H1 (cell line): ENCODE measurements at regions not wholly inside any gene's neighbourhood (a gene's known extent, or its start where the extent isn't known, plus 50 kb on each side); places are given as distances from the start of the nearest gene placed in this dataset.

Source experiments
- CTCF ChIA-PET: fragments of 300-600 bp; sonication (Branson Sonifier 250); formaldehyde crosslinking; loops from one replicate; lab custom pipeline; 2021; ENCODE audit not compliant: partially characterized antibody; lab: Charles Lee
- POLR2A ChIA-PET: fragments of 300-600 bp; sonication (Branson Sonifier 250); formaldehyde crosslinking; loops from one replicate; lab custom pipeline; 2021; ENCODE audit warnings: inconsistent platforms; ENCODE audit not compliant: partially characterized antibody; lab: Charles Lee
- DNase-seq, 2 experiments: peaks; one replicate each; pipeline versions ENCODE4 v3.0.0 to v3.0.0-alpha.2; 2010 to 2022; ENCODE audit warnings: low spot score in 2 of 2, low read depth in 1 of 2, mixed read lengths in 1 of 2
- FAIRE-seq: peaks from 2 replicates; lab custom pipeline; 2011; peaks lifted over from hg19 to GRCh38; lab: Jason Lieb, UNC
- H2AFZ ChIP-seq: 2 replicates; pipeline ENCODE4 v1.8.1; 2012; ENCODE audit warnings: low read length, inconsistent platforms
- H2AK5ac ChIP-seq: 2 replicates; pipeline ENCODE4 v1.6.1; 2013; ENCODE audit warnings: low read depth, low read length
- H2BK120ac ChIP-seq: replicated peaks from 2 replicates; pipeline ENCODE3; 2013; ENCODE audit warnings: low read depth, low read length, inconsistent platforms
- H2BK12ac ChIP-seq: 2 replicates; pipeline ENCODE4 v1.6.1; 2013; ENCODE audit warnings: low read depth, low read length
- H2BK15ac ChIP-seq: 2 replicates; pipeline ENCODE4 v1.6.1; 2013; ENCODE audit warnings: low read length
- H2BK20ac ChIP-seq: 2 replicates; pipeline ENCODE4 v1.6.1; 2013; ENCODE audit warnings: low read length
- H2BK5ac ChIP-seq: 2 replicates; pipeline ENCODE4 v1.6.1; 2013; ENCODE audit warnings: low read depth, low read length
- H3K14ac ChIP-seq: 2 replicates; pipeline ENCODE4 v1.6.1; 2013; ENCODE audit warnings: inconsistent platforms; ENCODE audit not compliant: insufficient read length
- H3K18ac ChIP-seq: 2 replicates; pipeline ENCODE4 v1.6.1; 2013; ENCODE audit warnings: low read length; ENCODE audit errors: extremely low read depth
- H3K23ac ChIP-seq: 2 replicates; pipeline ENCODE4 v1.6.1; 2013; ENCODE audit warnings: inconsistent platforms; ENCODE audit not compliant: insufficient read length
- H3K23me2 ChIP-seq: 2 replicates; pipeline ENCODE4 v1.6.1; 2013; ENCODE audit warnings: low read depth, low read length
- H3K27ac ChIP-seq: 2 replicates; pipeline ENCODE4 v1.6.1; 2011; ENCODE audit warnings: low read depth, low read length, inconsistent platforms
- H3K27me3 ChIP-seq, 4 experiments: replicated peaks in 1 of 4; 1 replicate in 1 of 4; 2 replicates in 3 of 4; pipeline versions ENCODE4 v1.6.1 to v1.8.1; 2011 to 2013; ENCODE audit warnings: low read length in 3 of 4, mild to moderate bottlenecking in 3 of 4, inconsistent platforms in 2 of 4, mixed read lengths in 2 of 4, moderate library complexity in 1 of 4; ENCODE audit not compliant: control insufficient read depth in 3 of 4, insufficient read depth in 3 of 4; ENCODE audit errors: extremely low read depth in 1 of 4
- H3K36me3 ChIP-seq, 4 experiments: 2 replicates each; pipeline versions ENCODE4 v1.6.1 to v1.8.1; 2011 to 2013; ENCODE audit warnings: mild to moderate bottlenecking in 4 of 4, low read length in 3 of 4, moderate library complexity in 2 of 4, control low read depth in 1 of 4, inconsistent platforms in 1 of 4; ENCODE audit not compliant: insufficient read depth in 4 of 4, control insufficient read depth in 2 of 4
- H3K4ac ChIP-seq: replicated peaks from 2 replicates; pipeline ENCODE3; 2013; ENCODE audit warnings: low read length, low read depth, mixed read lengths, inconsistent platforms; ENCODE audit not compliant: insufficient read length
- H3K4me1 ChIP-seq, 4 experiments: replicated peaks in 1 of 4; 1 replicate in 1 of 4; 2 replicates in 3 of 4; pipeline versions ENCODE4 v1.6.1 to v1.8.1; 2011 to 2013; ENCODE audit warnings: low read length in 3 of 4, inconsistent platforms in 2 of 4, mixed read lengths in 1 of 4; ENCODE audit not compliant: insufficient read depth in 4 of 4, control insufficient read depth in 3 of 4
- H3K4me2 ChIP-seq, 2 experiments: 2 replicates each; pipeline versions ENCODE4 v1.6.1 to v1.8.1; 2011 to 2013; ENCODE audit warnings: low read depth in 2 of 2, low read length in 2 of 2, control low read depth in 1 of 2, inconsistent platforms in 1 of 2, mild to moderate bottlenecking in 1 of 2; ENCODE audit not compliant: insufficient read depth in 1 of 2
- H3K4me3 ChIP-seq, 4 experiments: fragments of 200-600, 300-600 bp in 1 of 4; sonication (generic), shearing (Covaris generic), sonication (Bioruptor Twin) in 1 of 4; 2 replicates each; pipeline versions ENCODE4 v1.5.1 to v1.8.1; 2011 to 2016; ENCODE audit warnings: low read length in 4 of 4, low read depth in 3 of 4, control low read depth in 2 of 4, inconsistent platforms in 2 of 4, mild to moderate bottlenecking in 2 of 4, mixed read lengths in 1 of 4, moderate library complexity in 1 of 4; ENCODE audit not compliant: insufficient read depth in 2 of 4; ENCODE audit errors: extremely low read depth in 1 of 4
- H3K56ac ChIP-seq: replicated peaks from 2 replicates; pipeline ENCODE3; 2013; ENCODE audit warnings: low read depth, mild to moderate bottlenecking, mixed read lengths, low read length, inconsistent platforms; ENCODE audit not compliant: insufficient read length
- H3K79me1 ChIP-seq: 2 replicates; pipeline ENCODE4 v1.6.1; 2013; ENCODE audit warnings: low read depth, low read length, control low read depth
- H3K79me2 ChIP-seq, 2 experiments: 2 replicates each; pipeline versions ENCODE4 v1.6.1 to v1.8.1; 2012 to 2013; ENCODE audit warnings: low read length in 2 of 2, mild to moderate bottlenecking in 2 of 2, inconsistent platforms in 1 of 2; ENCODE audit not compliant: insufficient read depth in 2 of 2, control insufficient read depth in 1 of 2
- H3K9ac ChIP-seq, 4 experiments: replicated peaks in 1 of 4; 1 replicate in 1 of 4; 2 replicates in 3 of 4; pipeline versions ENCODE4 v1.6.1 to v1.8.1; 2011 to 2013; ENCODE audit warnings: low read depth in 3 of 4, low read length in 3 of 4, control low read depth in 2 of 4, mild to moderate bottlenecking in 2 of 4, moderate library complexity in 2 of 4, inconsistent platforms in 1 of 4; ENCODE audit errors: extremely low read depth in 1 of 4
- H3K9me3 ChIP-seq, 2 experiments: 2 replicates each; pipeline versions ENCODE4 v1.6.1 to v1.8.1; 2012 to 2013; ENCODE audit warnings: mild to moderate bottlenecking in 2 of 2, moderate library complexity in 2 of 2, control low read depth in 1 of 2, inconsistent platforms in 1 of 2, low read depth in 1 of 2, low read length in 1 of 2, mixed read lengths in 1 of 2; ENCODE audit not compliant: insufficient read depth in 2 of 2
- H4K20me1 ChIP-seq, 2 experiments: replicated peaks in 1 of 2; 2 replicates each; pipeline versions ENCODE3 to v1.8.1; 2011 to 2013; ENCODE audit warnings: inconsistent platforms in 2 of 2, low read length in 2 of 2, mild to moderate bottlenecking in 1 of 2; ENCODE audit not compliant: insufficient read depth in 2 of 2, control insufficient read depth in 1 of 2
- H4K5ac ChIP-seq: 2 replicates; pipeline ENCODE4 v1.6.1; 2013; ENCODE audit warnings: low read length, low read depth, mixed read lengths, inconsistent platforms; ENCODE audit not compliant: insufficient read length
- H4K8ac ChIP-seq: 2 replicates; pipeline ENCODE4 v1.8.0; 2013; ENCODE audit warnings: mild to moderate bottlenecking, moderate library complexity, low read length, inconsistent platforms; ENCODE audit not compliant: insufficient read depth; ENCODE audit errors: extremely low read depth
- H4K91ac ChIP-seq: replicated peaks from 2 replicates; pipeline ENCODE3; 2013; ENCODE audit warnings: low read length, mixed read lengths, inconsistent platforms; ENCODE audit not compliant: insufficient read length
- CTCF ChIP-seq, 3 experiments: IDR thresholded peaks; 1 replicate in 2 of 3; 2 replicates in 1 of 3; pipeline versions ENCODE4 v1.5.1 to v1.6.1; 2011; ENCODE audit warnings: low read length in 3 of 3, mild to moderate bottlenecking in 3 of 3, inconsistent platforms in 2 of 3, low read depth in 1 of 3, moderate library complexity in 1 of 3; ENCODE audit not compliant: insufficient read depth in 1 of 3; ENCODE audit errors: control extremely low read depth in 1 of 3
- RAD21 ChIP-seq, 2 experiments: IDR thresholded peaks in 1 of 2; conservative IDR thresholded peaks in 1 of 2; 2 replicates each; pipeline ENCODE4 v1.6.1; 2011; ENCODE audit warnings: low read depth in 2 of 2, low read length in 2 of 2, improper control_type of control experiment in 1 of 2, inconsistent platforms in 1 of 2, mild to moderate bottlenecking in 1 of 2, moderate library complexity in 1 of 2
- ZNF274 ChIP-seq: IDR thresholded peaks from 2 replicates; pipeline ENCODE4 v1.7.0; 2012; ENCODE audit warnings: low read length, borderline replicate concordance; ENCODE audit errors: extremely low read depth
- WGBS, 2 experiments: shearing (Covaris generic) in 1 of 2; methylation state at CpG; one replicate each; pipeline versions ENCODE4 v1.1.6 to v1.1.7; 2013 to 2015; ENCODE audit warnings: low lambda C conversion rate in 2 of 2, mixed read lengths in 2 of 2, inconsistent platforms in 1 of 2, low coverage in 1 of 2, missing lambda C conversion rate in 1 of 2; ENCODE audit not compliant: insufficient replicate concordance in 2 of 2, insufficient coverage in 1 of 2, insufficient read length in 1 of 2; ENCODE audit errors: extremely low coverage in 1 of 2, missing lambda C conversion rate in 1 of 2; 5-methylcytosine and 5-hydroxymethylcytosine counted together

- Histone ChIP-seq H3K79me1 (no peaks in the 10 kb centered on the region), H4K5ac (no peak overlapping the region), H3K23ac (no peak overlapping the region), H3K9me3 (no peaks in the 10 kb centered on the region), H3K79me2 (no peaks in the 10 kb centered on the region), H3K9ac (no peak overlapping the region), H3K27me3 (peaks cover 0 to 1% (median 0%) of the 10 kb centered on the region in 4 experiments; a peak in 1 of 7 replicates)
- TF ChIP-seq CTCF (IDR thresholded peaks at IDR 0.05; ENCODE audit: control extremely low read depth in 1 of 3, insufficient read depth in 1 of 3, low read depth in 1 of 3, low read length in 3 of 3) (peak in 1 of 3 experiments; percentile 15; a peak in 1 of 4 replicates), ZNF274 (no peak), RAD21 (IDR thresholded peaks at IDR 0.05 in 1 of 2, conservative IDR thresholded peaks at IDR 0.05 in 1 of 2; ENCODE audit: low read depth in 2 of 2, low read length in 2 of 2) (peak; percentile 18 to 30; a peak in 2 of 4 replicates)
- TF ChIP-seq, all 59 proteins: peak for 2
- Histone ChIP-seq H2BK20ac (no peak overlapping the region), H3K56ac (no peak overlapping the region), H2BK12ac (no peak overlapping the region), H3K36me3 (no peaks in the 10 kb centered on the region), H4K91ac (no peak overlapping the region), H2BK5ac (no peak overlapping the region), H4K20me1 (no peaks in the 10 kb centered on the region), H2AK5ac (no peak overlapping the region), H3K23me2 (no peaks in the 10 kb centered on the region), H3K4ac (no peak overlapping the region), H3K4me1 (no peaks in the 10 kb centered on the region; a peak in 1 of 7 replicates), H2BK15ac (no peak overlapping the region), H3K18ac (no peak overlapping the region), H3K27ac (no peak overlapping the region), H4K8ac (no peak overlapping the region), H3K4me3 (no peak overlapping the region), H3K4me2 (no peak overlapping the region), H2BK120ac (no peak overlapping the region), H3K14ac (no peak overlapping the region), H2AFZ (no peak overlapping the region)
- ChIA-PET CTCF (interaction anchor here (1.5 kb wide), 1 partner anchor 24 kb away, joined by 3 read pairs; no protein-coding TSS in a partner anchor), POLR2A (no interaction called here)
- FAIRE-seq (no peak), DNase-seq (no peak)
- 100% methylated on average over 1 of the region's 2 CpGs; no CpG with 5 or more reads in 1 of the 2 experiments for WGBS, 2 experiments
These were observed 206.4 kb upstream of the BCOR start for GRCh38 chrX:40304115-40304514.
